ENCODE measurements at regions not wholly inside any gene's neighbourhood (a gene's known extent, or its start where the extent isn't known, plus 50 kb on each side); places are given as distances from the start of the nearest gene placed in this dataset.

DNA sequence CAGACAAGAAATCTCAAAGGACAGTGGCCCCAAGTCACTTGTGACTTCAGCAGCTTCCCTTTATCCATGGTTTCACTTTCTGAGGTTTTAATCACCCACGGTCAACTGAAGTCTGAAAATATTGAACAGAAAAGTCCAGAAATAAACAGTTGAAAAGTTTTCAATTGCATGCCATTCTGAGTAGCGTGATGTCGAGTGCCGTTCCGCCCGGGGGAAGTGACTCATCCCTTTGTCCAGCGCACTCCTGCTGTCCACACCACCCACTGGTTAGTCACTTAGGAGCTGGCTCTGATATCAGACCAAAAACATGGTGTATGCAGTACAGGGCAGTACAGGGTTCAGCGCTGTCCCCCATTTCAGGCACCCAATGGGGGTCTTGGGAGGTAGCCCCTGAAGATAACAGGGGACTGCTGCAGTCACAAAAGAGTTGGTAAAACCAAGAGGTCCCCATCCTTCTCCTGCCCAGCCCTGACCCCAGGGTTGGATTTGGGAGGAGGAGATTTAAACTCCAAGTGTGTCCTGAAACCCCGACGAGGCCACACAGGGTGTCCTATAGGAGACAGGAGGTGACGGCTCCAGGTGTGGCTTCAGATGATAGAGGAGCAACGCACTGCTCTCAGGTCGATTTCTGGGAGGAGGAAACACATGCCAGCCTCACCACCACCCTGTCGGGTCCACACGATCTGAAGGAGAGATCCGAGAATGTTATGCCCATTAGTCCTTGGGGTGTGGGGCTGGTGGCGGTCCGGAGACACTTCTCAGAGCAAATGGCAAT, 390.1 kb downstream of the CTTN start:
- no peak overlapping the region for H3K4me3 ChIP-seq
- WGBS, 3 donors, result 81 to 89% (median 86%) methylated on average over 18 of the region's 18 CpGs
- no peak overlapping the region for H3K27ac ChIP-seq
- H3K9me3 ChIP-seq, result no peaks in the 10 kb centered on the region
- no peaks in the 10 kb centered on the region for H3K27me3 ChIP-seq
- TF ChIP-seq POLR2A (IDR thresholded peaks at IDR 0.05) (no peak), EP300 (IDR thresholded peaks at IDR 0.05) (no peak)
- TF ChIP-seq, protein P1, sequence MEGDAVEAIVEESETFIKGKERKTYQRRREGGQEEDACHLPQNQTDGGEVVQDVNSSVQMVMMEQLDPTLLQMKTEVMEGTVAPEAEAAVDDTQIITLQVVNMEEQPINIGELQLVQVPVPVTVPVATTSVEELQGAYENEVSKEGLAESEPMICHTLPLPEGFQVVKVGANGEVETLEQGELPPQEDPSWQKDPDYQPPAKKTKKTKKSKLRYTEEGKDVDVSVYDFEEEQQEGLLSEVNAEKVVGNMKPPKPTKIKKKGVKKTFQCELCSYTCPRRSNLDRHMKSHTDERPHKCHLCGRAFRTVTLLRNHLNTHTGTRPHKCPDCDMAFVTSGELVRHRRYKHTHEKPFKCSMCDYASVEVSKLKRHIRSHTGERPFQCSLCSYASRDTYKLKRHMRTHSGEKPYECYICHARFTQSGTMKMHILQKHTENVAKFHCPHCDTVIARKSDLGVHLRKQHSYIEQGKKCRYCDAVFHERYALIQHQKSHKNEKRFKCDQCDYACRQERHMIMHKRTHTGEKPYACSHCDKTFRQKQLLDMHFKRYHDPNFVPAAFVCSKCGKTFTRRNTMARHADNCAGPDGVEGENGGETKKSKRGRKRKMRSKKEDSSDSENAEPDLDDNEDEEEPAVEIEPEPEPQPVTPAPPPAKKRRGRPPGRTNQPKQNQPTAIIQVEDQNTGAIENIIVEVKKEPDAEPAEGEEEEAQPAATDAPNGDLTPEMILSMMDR (IDR thresholded peaks at IDR 0.05), result no peak
- H3K36me3 ChIP-seq, result no peaks in the 10 kb centered on the region
- intact Hi-C loops (cut with DNase I), result no loop called here
- H3K4me1 ChIP-seq (ENCODE audit: insufficient read depth), result no peaks in the 10 kb centered on the region
- no peak for DNase-seq

GRCh38 chr11:70790671-70791300, 392.5 kb downstream of the CTTN start:
- H3K4me1 ChIP-seq (ENCODE audit: insufficient read depth), result no peaks in the 10 kb centered on the region
- WGBS, 3 donors, result 62 to 79% (median 69%) methylated on average over 12 of the region's 12 CpGs
- no peak overlapping the region for H3K27ac ChIP-seq
- no peaks in the 10 kb centered on the region for H3K27me3 ChIP-seq
- TF ChIP-seq EP300 (IDR thresholded peaks at IDR 0.05), result no peak
- TF ChIP-seq, protein P1 (IDR thresholded peaks at IDR 0.05), result no peak
- TF ChIP-seq POLR2A (IDR thresholded peaks at IDR 0.05), result no peak
- intact Hi-C loops (cut with DNase I), result no loop called here
- no peak for DNase-seq
- H3K36me3 ChIP-seq, result no peaks in the 10 kb centered on the region
- no peak overlapping the region for H3K4me3 ChIP-seq
- H3K9me3 ChIP-seq, result no peaks in the 10 kb centered on the region

- Histone ChIP-seq H3K27me3 (no peaks in the 10 kb centered on the region), H3K27ac (no peak overlapping the region), H3K4me1 (ENCODE audit: insufficient read depth) (no peaks in the 10 kb centered on the region), H3K9me3 (no peaks in the 10 kb centered on the region), H3K36me3 (no peaks in the 10 kb centered on the region), H3K4me3 (no peak overlapping the region)
- intact Hi-C loops (cut with DNase I), result no loop called here
- TF ChIP-seq POLR2A (IDR thresholded peaks at IDR 0.05) (no peak), EP300 (IDR thresholded peaks at IDR 0.05) (no peak)
- TF ChIP-seq, protein P1 (IDR thresholded peaks at IDR 0.05), result no peak
- DNase-seq, result no peak
- 74 to 84% (median 83%) methylated on average over 8 of the region's 8 CpGs for WGBS, 3 donors
These were observed 398.4 kb downstream of the CTTN start for GRCh38 chr11:70796648-70797227.

DNA sequence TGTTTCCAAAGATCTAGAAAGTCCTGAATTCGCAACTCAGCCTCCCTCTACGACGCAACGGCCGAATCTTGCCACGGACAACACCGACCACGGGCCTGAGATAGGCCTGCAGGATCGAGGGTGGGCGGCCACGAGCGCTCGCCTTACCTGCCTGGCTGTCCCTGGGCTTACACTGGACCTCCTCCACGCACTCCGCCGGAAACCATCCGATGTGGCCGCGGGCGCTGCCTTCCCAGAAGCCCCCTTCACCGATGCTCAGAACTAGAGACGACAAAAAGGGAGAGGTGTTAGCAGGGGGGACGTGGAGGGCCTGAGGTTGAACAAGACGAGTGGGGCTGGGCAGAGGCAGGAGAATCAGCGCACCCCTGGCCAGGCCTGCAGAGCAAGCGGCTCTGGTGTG, 400.0 kb downstream of the CTTN start:
- Histone ChIP-seq H3K9me3 (no peaks in the 10 kb centered on the region), H3K4me3 (no peak overlapping the region), H3K4me1 (ENCODE audit: insufficient read depth) (no peaks in the 10 kb centered on the region), H3K27ac (no peak overlapping the region), H3K36me3 (no peaks in the 10 kb centered on the region), H3K27me3 (no peaks in the 10 kb centered on the region)
- 88 to 92% (median 89%) methylated on average over 26 of the region's 26 CpGs for WGBS, 3 donors
- TF ChIP-seq, protein P1 (IDR thresholded peaks at IDR 0.05), result no peak
- TF ChIP-seq EP300 (IDR thresholded peaks at IDR 0.05) (no peak), POLR2A (IDR thresholded peaks at IDR 0.05) (no peak)
- intact Hi-C loops (cut with DNase I), result no loop called here
- no peak for DNase-seq

Data from ovary (tissue), 7 donors.